ENCODE measurements at regions not wholly inside any gene's neighbourhood (a gene's known extent, or its start where the extent isn't known, plus 50 kb on each side); places are given as distances from the start of the nearest gene placed in this dataset.
"Not testable (repeated sequence)": the region's sequence is repeated elsewhere in the genome, so short reads cannot be mapped to it uniquely, and the experiment has no call there.

DNA sequence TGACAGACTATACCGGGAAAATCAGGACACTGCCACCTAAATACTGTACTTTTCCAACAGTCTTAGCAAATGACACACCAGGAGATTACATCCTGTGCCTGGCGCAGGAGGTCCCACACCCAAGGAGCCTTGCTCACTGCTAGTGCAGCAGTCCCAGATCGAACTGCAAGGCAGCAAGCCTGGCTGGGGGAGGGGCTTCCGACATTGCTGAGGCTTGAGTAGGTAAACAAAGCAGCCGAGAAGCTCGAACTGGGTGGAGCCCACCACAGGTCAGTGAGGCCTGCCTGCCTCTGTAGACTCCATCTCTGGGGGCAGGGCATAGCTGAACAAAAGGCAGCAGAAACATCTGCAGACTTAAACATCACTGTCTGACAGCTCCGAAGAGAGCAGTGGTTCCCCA is 1360.0 kb downstream of the UQCRFS1 start:
- not testable (repeated sequence) for TF ChIP-seq POLR2A (IDR thresholded peaks at IDR 0.05; ENCODE audit: low read depth, low read length); NRF1 (conservative IDR thresholded peaks at IDR 0.05; ENCODE audit: low read depth, low read length)
- TF ChIP-seq, protein P1, sequence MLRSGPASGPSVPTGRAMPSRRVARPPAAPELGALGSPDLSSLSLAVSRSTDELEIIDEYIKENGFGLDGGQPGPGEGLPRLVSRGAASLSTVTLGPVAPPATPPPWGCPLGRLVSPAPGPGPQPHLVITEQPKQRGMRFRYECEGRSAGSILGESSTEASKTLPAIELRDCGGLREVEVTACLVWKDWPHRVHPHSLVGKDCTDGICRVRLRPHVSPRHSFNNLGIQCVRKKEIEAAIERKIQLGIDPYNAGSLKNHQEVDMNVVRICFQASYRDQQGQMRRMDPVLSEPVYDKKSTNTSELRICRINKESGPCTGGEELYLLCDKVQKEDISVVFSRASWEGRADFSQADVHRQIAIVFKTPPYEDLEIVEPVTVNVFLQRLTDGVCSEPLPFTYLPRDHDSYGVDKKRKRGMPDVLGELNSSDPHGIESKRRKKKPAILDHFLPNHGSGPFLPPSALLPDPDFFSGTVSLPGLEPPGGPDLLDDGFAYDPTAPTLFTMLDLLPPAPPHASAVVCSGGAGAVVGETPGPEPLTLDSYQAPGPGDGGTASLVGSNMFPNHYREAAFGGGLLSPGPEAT (IDR thresholded peaks at IDR 0.05; ENCODE audit: low read depth) = not testable (repeated sequence)
- TF ChIP-seq, protein P2, sequence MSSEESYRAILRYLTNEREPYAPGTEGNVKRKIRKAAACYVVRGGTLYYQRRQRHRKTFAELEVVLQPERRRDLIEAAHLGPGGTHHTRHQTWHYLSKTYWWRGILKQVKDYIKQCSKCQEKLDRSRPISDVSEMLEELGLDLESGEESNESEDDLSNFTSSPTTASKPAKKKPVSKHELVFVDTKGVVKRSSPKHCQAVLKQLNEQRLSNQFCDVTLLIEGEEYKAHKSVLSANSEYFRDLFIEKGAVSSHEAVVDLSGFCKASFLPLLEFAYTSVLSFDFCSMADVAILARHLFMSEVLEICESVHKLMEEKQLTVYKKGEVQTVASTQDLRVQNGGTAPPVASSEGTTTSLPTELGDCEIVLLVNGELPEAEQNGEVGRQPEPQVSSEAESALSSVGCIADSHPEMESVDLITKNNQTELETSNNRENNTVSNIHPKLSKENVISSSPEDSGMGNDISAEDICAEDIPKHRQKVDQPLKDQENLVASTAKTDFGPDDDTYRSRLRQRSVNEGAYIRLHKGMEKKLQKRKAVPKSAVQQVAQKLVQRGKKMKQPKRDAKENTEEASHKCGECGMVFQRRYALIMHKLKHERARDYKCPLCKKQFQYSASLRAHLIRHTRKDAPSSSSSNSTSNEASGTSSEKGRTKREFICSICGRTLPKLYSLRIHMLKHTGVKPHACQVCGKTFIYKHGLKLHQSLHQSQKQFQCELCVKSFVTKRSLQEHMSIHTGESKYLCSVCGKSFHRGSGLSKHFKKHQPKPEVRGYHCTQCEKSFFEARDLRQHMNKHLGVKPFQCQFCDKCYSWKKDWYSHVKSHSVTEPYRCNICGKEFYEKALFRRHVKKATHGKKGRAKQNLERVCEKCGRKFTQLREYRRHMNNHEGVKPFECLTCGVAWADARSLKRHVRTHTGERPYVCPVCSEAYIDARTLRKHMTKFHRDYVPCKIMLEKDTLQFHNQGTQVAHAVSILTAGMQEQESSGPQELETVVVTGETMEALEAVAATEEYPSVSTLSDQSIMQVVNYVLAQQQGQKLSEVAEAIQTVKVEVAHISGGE (CRISPR knock-in tag; IDR thresholded peaks at IDR 0.05) = not testable (repeated sequence)
